Erythroblast (primary cell): ENCODE measurements at regions not wholly inside any gene's neighbourhood (a gene's known extent, or its start where the extent isn't known, plus 50 kb on each side); places are given as distances from the start of the nearest gene placed in this dataset.

Experiments
- GATA1 ChIP-seq: IDR thresholded peaks from 2 replicates; pipeline ENCODE4 v1.6.1; 2011; ENCODE audit warnings: low read depth, mild to moderate bottlenecking, control low read depth, low read length, moderate library complexity
- POLR2A ChIP-seq: IDR thresholded peaks from 2 replicates; pipeline ENCODE4 v1.6.1; 2011; ENCODE audit warnings: mild to moderate bottlenecking, low read length

- TF ChIP-seq POLR2A = no peak
- TF ChIP-seq GATA1 = no peak
These were observed 108.5 kb upstream of the SOX5 start for GRCh38 chr12:24057920-24058476.
